Neural progenitor cell (in vitro differentiated cells): ENCODE measurements at regions not wholly inside any gene's neighbourhood (a gene's known extent, or its start where the extent isn't known, plus 50 kb on each side); places are given as distances from the start of the nearest gene placed in this dataset.

Experiments used
- DNase-seq: peaks from one replicate; pipeline ENCODE4 v3.0.0-alpha.2; 2016; ENCODE audit warnings: low spot score
- H2AFZ ChIP-seq: fragments of 200-600 bp; sonication (generic); replicated peaks from 2 replicates; pipeline ENCODE4 v1.6.1; 2016; ENCODE audit warnings: antibody characterized with exemption
- H3F3A ChIP-seq: fragments of 200-600 bp; sonication (generic); 2 replicates; pipeline ENCODE4 v1.6.1; 2016; ENCODE audit warnings: antibody characterized with exemption, low read depth
- H3K27ac ChIP-seq: fragments of 200-600 bp; sonication (generic); 2 replicates; pipeline ENCODE4 v1.5.1; 2016; ENCODE audit warnings: mild to moderate bottlenecking
- H3K27me3 ChIP-seq: fragments of 200-600 bp; sonication (generic); 2 replicates; pipeline ENCODE4 v1.6.1; 2016; ENCODE audit warnings: mild to moderate bottlenecking, moderate library complexity
- H3K36me3 ChIP-seq: fragments of 200-600 bp; sonication (generic); 2 replicates; pipeline ENCODE4 v1.5.1; 2016
- H3K4me1 ChIP-seq: fragments of 200-600 bp; sonication (generic); 2 replicates; pipeline ENCODE4 v1.6.1; 2016; ENCODE audit warnings: mixed run types
- H3K4me2 ChIP-seq: fragments of 200-600 bp; sonication (generic); 2 replicates; pipeline ENCODE4 v1.6.1; 2016
- H3K4me3 ChIP-seq: fragments of 200-600 bp; sonication (generic); 2 replicates; pipeline ENCODE4 v1.5.1; 2016
- H3K79me2 ChIP-seq: fragments of 200-600 bp; sonication (generic); 2 replicates; pipeline ENCODE4 v1.6.1; 2016; ENCODE audit warnings: low read depth
- H3K9ac ChIP-seq: fragments of 200-600 bp; sonication (generic); 2 replicates; pipeline ENCODE4 v1.6.1; 2016
- H3K9me3 ChIP-seq: fragments of 200-600 bp; sonication (generic); 2 replicates; pipeline ENCODE4 v1.5.1; 2016; ENCODE audit warnings: low read depth
- H4K20me1 ChIP-seq: fragments of 200-600 bp; sonication (generic); 2 replicates; pipeline ENCODE4 v1.6.1; 2016; ENCODE audit warnings: low read depth
- H3K27ac Mint-ChIP-seq: 3 replicates; pipeline ENCODE4 v1.8.0; 2021; ENCODE audit warnings: mixed read lengths
- H3K27me3 Mint-ChIP-seq: 2 replicates; pipeline ENCODE4 v1.8.0; 2022; ENCODE audit warnings: low read depth, mild to moderate bottlenecking, inconsistent platforms, moderate library complexity, mixed read lengths; ENCODE audit not compliant: insufficient read depth
- H3K36me3 Mint-ChIP-seq: 3 replicates; pipeline ENCODE4 v1.8.0; 2021; ENCODE audit warnings: mixed read lengths
- H3K4me1 Mint-ChIP-seq: 3 replicates; pipeline ENCODE4 v1.8.0; 2021; ENCODE audit warnings: mixed read lengths
- H3K4me3 Mint-ChIP-seq: 3 replicates; pipeline ENCODE4 v1.8.0; 2021; ENCODE audit warnings: mild to moderate bottlenecking, moderate library complexity, mixed read lengths
- H3K9me3 Mint-ChIP-seq: 3 replicates; pipeline ENCODE4 v1.8.0; 2020; ENCODE audit warnings: mixed read lengths
- CTCF ChIP-seq: fragments of 200-600 bp; sonication (generic); IDR thresholded peaks from 2 replicates; pipeline ENCODE4 v1.5.1; 2017; ENCODE audit warnings: antibody characterized with exemption, mild to moderate bottlenecking
- EZH2 ChIP-seq: fragments of 200-600 bp; sonication (generic); IDR thresholded peaks from 2 replicates; pipeline ENCODE4 v1.6.1; 2017; ENCODE audit warnings: antibody characterized with exemption, mild to moderate bottlenecking, moderate library complexity
- EZH2phosphoT487 ChIP-seq: fragments of 200-600 bp; sonication (generic); IDR thresholded peaks from 2 replicates; pipeline ENCODE4 v1.6.1; 2017; ENCODE audit warnings: antibody characterized with exemption

GRCh38 chr3:117661818-117662095 lies 952.2 kb downstream of the TUSC7 start:
- no peak overlapping the region for H3K4me3 Mint-ChIP-seq
- peaks cover 12% of the 10 kb centered on the region for H3K4me1 Mint-ChIP-seq
- H3K9me3 Mint-ChIP-seq, result no peaks in the 10 kb centered on the region
- peaks cover 3% of the 10 kb centered on the region for H3K27me3 Mint-ChIP-seq
- no peak for DNase-seq
- no peak overlapping the region for H2AFZ ChIP-seq
- H3K4me3 ChIP-seq, result no peak overlapping the region
- no peaks in the 10 kb centered on the region for H4K20me1 ChIP-seq
- no peak overlapping the region for H3K27ac ChIP-seq
- no peaks in the 10 kb centered on the region for H3K27me3 ChIP-seq
- H3K9me3 ChIP-seq, result no peaks in the 10 kb centered on the region
- H3K9ac ChIP-seq, result no peak overlapping the region
- H3K4me2 ChIP-seq, result no peak overlapping the region
- peak overlapping the region; percentile 32 for H3K27ac Mint-ChIP-seq
- H3K79me2 ChIP-seq, result no peaks in the 10 kb centered on the region
- TF ChIP-seq CTCF (no peak), EZH2phosphoT487 (no peak), EZH2 (no peak)
- H3F3A ChIP-seq, result peaks cover 3% of the 10 kb centered on the region
- H3K4me1 ChIP-seq, result peaks cover 26% of the 10 kb centered on the region
- no peaks in the 10 kb centered on the region for H3K36me3 ChIP-seq
- H3K36me3 Mint-ChIP-seq, result no peaks in the 10 kb centered on the region

DNA sequence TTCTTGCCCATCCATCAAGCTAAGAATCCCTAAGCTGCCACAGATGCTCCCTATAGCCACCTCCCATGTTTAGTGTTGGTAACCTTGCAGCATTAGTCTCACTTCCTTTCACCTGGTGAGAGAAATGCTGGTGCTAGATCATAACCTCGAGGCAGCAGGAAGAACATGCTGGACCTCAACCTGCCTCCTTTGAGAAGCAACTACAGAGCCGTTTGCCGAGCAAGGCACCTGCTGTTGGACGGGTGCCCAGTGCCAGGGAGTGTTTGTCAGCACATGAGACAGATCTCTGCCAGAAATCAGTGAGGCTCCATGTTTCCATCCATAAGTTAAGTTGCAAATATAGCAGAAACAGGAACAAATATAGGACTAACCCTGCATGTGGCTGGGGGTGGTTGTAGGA lies 955.7 kb downstream of the TUSC7 start:
- peaks cover 29% of the 10 kb centered on the region for H3K4me1 Mint-ChIP-seq
- peaks cover 3% of the 10 kb centered on the region for H3K27me3 Mint-ChIP-seq
- H3K27ac Mint-ChIP-seq, result no peak overlapping the region

GRCh38 chr3:117666325-117666724 lies 956.7 kb downstream of the TUSC7 start:
- no peaks in the 10 kb centered on the region for H3K36me3 ChIP-seq
- no peak overlapping the region for H3K4me3 ChIP-seq
- H3K79me2 ChIP-seq, result no peaks in the 10 kb centered on the region
- no peaks in the 10 kb centered on the region for H3F3A ChIP-seq
- peaks cover 28% of the 10 kb centered on the region for H3K4me1 ChIP-seq
- TF ChIP-seq CTCF (no peak), EZH2 (no peak), EZH2phosphoT487 (no peak)
- Mint-ChIP-seq H3K27ac (no peak overlapping the region), H3K27me3 (peaks cover 2% of the 10 kb centered on the region), H3K4me3 (no peak overlapping the region), H3K9me3 (no peaks in the 10 kb centered on the region), H3K36me3 (no peaks in the 10 kb centered on the region), H3K4me1 (peaks cover 25% of the 10 kb centered on the region)
- no peak overlapping the region for H3K27ac ChIP-seq
- peak overlapping the region; percentile 59 for H3K4me2 ChIP-seq
- no peaks in the 10 kb centered on the region for H3K27me3 ChIP-seq
- no peaks in the 10 kb centered on the region for H4K20me1 ChIP-seq
- peak; percentile 16 for DNase-seq
- no peak overlapping the region for H2AFZ ChIP-seq
- H3K9me3 ChIP-seq, result no peaks in the 10 kb centered on the region
- no peak overlapping the region for H3K9ac ChIP-seq

More for the DNA sequence above, 955.7 kb downstream of the TUSC7 start:
- H3K36me3 Mint-ChIP-seq, result no peaks in the 10 kb centered on the region
- Histone ChIP-seq H3K9ac (no peak overlapping the region), H2AFZ (no peak overlapping the region), H4K20me1 (no peaks in the 10 kb centered on the region), H3F3A (peaks cover 3% of the 10 kb centered on the region), H3K9me3 (no peaks in the 10 kb centered on the region), H3K4me3 (no peak overlapping the region), H3K4me1 (peaks cover 39% of the 10 kb centered on the region), H3K79me2 (no peaks in the 10 kb centered on the region), H3K27me3 (no peaks in the 10 kb centered on the region), H3K27ac (no peak overlapping the region), H3K4me2 (no peak overlapping the region), H3K36me3 (no peaks in the 10 kb centered on the region)
- no peaks in the 10 kb centered on the region for H3K9me3 Mint-ChIP-seq
- H3K4me3 Mint-ChIP-seq, result no peak overlapping the region
- TF ChIP-seq EZH2phosphoT487 (no peak), EZH2 (no peak), CTCF (no peak)
- no peak for DNase-seq

- no peak overlapping the region for H2AFZ ChIP-seq
- Mint-ChIP-seq H3K4me3 (no peak overlapping the region), H3K4me1 (peaks cover 27% of the 10 kb centered on the region), H3K27ac (no peak overlapping the region), H3K27me3 (no peaks in the 10 kb centered on the region), H3K9me3 (no peaks in the 10 kb centered on the region), H3K36me3 (no peaks in the 10 kb centered on the region)
- no peak overlapping the region for H3K9ac ChIP-seq
- H3K36me3 ChIP-seq, result no peaks in the 10 kb centered on the region
- no peaks in the 10 kb centered on the region for H3K79me2 ChIP-seq
- DNase-seq, result no peak
- no peak for TF ChIP-seq EZH2
- no peak for TF ChIP-seq CTCF
- TF ChIP-seq EZH2phosphoT487, result no peak
- no peaks in the 10 kb centered on the region for H4K20me1 ChIP-seq
- H3K9me3 ChIP-seq, result no peaks in the 10 kb centered on the region
- H3K4me1 ChIP-seq, result peaks cover 25% of the 10 kb centered on the region
- H3K27me3 ChIP-seq, result no peaks in the 10 kb centered on the region
- H3K4me2 ChIP-seq, result peak overlapping the region; percentile 59
- H3K4me3 ChIP-seq, result no peak overlapping the region
- H3F3A ChIP-seq, result no peaks in the 10 kb centered on the region
- H3K27ac ChIP-seq, result no peak overlapping the region
Measured at GRCh38 chr3:117666812-117667211, 957.2 kb downstream of the TUSC7 start.
